ENCODE measurements at regions not wholly inside any gene's neighbourhood (a gene's known extent, or its start where the extent isn't known, plus 50 kb on each side); places are given as distances from the start of the nearest gene placed in this dataset.

DNA sequence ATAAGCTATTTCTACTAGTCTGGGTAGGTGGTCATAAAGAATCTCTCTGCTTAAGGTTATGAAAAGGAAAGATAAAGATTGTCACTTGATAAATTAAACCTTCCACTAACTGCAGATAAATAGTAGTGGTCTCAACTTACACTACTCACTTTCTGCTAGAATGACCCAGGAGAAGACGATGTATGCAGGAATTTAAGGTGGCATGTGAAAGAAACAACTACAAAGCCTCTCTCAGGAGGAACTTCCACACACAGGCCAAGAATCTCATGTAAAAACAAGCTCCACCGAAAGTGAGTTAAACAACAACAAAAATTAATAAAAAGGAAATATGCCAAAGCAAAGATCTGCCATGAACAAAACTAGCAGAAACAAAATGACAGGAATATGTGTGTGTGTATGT, 165.4 kb downstream of the CDC14C start:
- Histone ChIP-seq H3K27ac (no peak overlapping the region), H3K4me1 (no peaks in the 10 kb centered on the region), H3K36me3 (no peaks in the 10 kb centered on the region), H3K27me3 (no peaks in the 10 kb centered on the region), H3K4me3 (no peak overlapping the region), H3K9me3 (no peaks in the 10 kb centered on the region)
- TF ChIP-seq POLR2A (IDR thresholded peaks at IDR 0.05) (no peak), POLR2AphosphoS5 (IDR thresholded peaks at IDR 0.05; ENCODE audit: insufficient read depth in 1 of 2, low read depth in 1 of 2) (no peak), CTCF (IDR thresholded peaks at IDR 0.05) (no peak)
- intact Hi-C loops (cut with DNase I), result no loop called here
- no peak for DNase-seq (ENCODE audit: extremely low spot score in 2 of 2)

- DNase-seq (ENCODE audit: extremely low spot score in 2 of 2), result no peak
- TF ChIP-seq POLR2A (IDR thresholded peaks at IDR 0.05) (no peak), POLR2AphosphoS5 (IDR thresholded peaks at IDR 0.05; ENCODE audit: insufficient read depth in 1 of 2, low read depth in 1 of 2) (no peak), CTCF (IDR thresholded peaks at IDR 0.05) (no peak)
- no peaks in the 10 kb centered on the region for H3K4me1 ChIP-seq
- no peaks in the 10 kb centered on the region for H3K9me3 ChIP-seq
- no peaks in the 10 kb centered on the region for H3K27me3 ChIP-seq
- intact Hi-C loops (cut with DNase I), result no loop called here
- H3K36me3 ChIP-seq, result no peaks in the 10 kb centered on the region
- no peak overlapping the region for H3K27ac ChIP-seq
- H3K4me3 ChIP-seq, result no peak overlapping the region
These were observed 166.7 kb downstream of the CDC14C start for GRCh38 chr7:49091089-49091488.

GRCh38 chr7:49091519-49091918, 167.2 kb downstream of the CDC14C start:
- Histone ChIP-seq H3K36me3 (no peaks in the 10 kb centered on the region), H3K9me3 (no peaks in the 10 kb centered on the region), H3K27me3 (no peaks in the 10 kb centered on the region), H3K4me3 (no peak overlapping the region), H3K27ac (no peak overlapping the region), H3K4me1 (no peaks in the 10 kb centered on the region)
- DNase-seq (ENCODE audit: extremely low spot score in 2 of 2), result no peak
- intact Hi-C loops (cut with DNase I), result no loop called here
- TF ChIP-seq POLR2AphosphoS5 (IDR thresholded peaks at IDR 0.05; ENCODE audit: insufficient read depth in 1 of 2, low read depth in 1 of 2) (no peak), CTCF (IDR thresholded peaks at IDR 0.05) (no peak), POLR2A (IDR thresholded peaks at IDR 0.05) (no peak)

GRCh38 chr7:49093218-49093617, 168.9 kb downstream of the CDC14C start:
- no peaks in the 10 kb centered on the region for H3K4me1 ChIP-seq
- intact Hi-C loops (cut with DNase I), result no loop called here
- H3K4me3 ChIP-seq, result no peak overlapping the region
- no peak overlapping the region for H3K27ac ChIP-seq
- H3K36me3 ChIP-seq, result no peaks in the 10 kb centered on the region
- no peaks in the 10 kb centered on the region for H3K9me3 ChIP-seq
- DNase-seq (ENCODE audit: extremely low spot score in 2 of 2), result no peak
- no peaks in the 10 kb centered on the region for H3K27me3 ChIP-seq
- TF ChIP-seq CTCF (IDR thresholded peaks at IDR 0.05) (no peak), POLR2A (IDR thresholded peaks at IDR 0.05) (no peak), POLR2AphosphoS5 (IDR thresholded peaks at IDR 0.05; ENCODE audit: insufficient read depth in 1 of 2, low read depth in 1 of 2) (no peak)

DNA sequence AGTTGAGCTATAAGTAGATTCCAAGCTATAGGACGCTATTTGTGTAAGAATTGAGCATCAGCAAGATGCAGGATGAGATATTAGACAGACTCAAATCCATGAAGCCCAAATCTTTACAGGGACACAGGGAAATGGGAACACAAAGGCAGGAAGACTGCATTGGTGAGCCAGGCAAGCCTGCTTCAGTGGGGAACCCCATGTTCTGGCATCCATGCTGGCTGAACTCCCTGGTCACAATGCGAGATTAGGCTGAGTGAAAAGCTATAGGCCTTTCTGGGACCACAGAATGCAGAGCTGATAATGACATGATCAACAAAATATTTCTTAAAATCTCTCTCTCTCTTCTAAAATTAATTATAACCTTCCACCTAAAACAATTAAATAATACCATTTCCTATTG, 170.5 kb downstream of the CDC14C start:
- intact Hi-C loops (cut with DNase I), result no loop called here
- Histone ChIP-seq H3K9me3 (no peaks in the 10 kb centered on the region), H3K4me1 (no peaks in the 10 kb centered on the region), H3K27me3 (no peaks in the 10 kb centered on the region), H3K4me3 (no peak overlapping the region), H3K27ac (no peak overlapping the region), H3K36me3 (no peaks in the 10 kb centered on the region)
- DNase-seq (ENCODE audit: extremely low spot score in 2 of 2), result no peak
- TF ChIP-seq CTCF (IDR thresholded peaks at IDR 0.05) (no peak), POLR2AphosphoS5 (IDR thresholded peaks at IDR 0.05; ENCODE audit: insufficient read depth in 1 of 2, low read depth in 1 of 2) (no peak), POLR2A (IDR thresholded peaks at IDR 0.05) (no peak)
